ENCODE measurements at regions not wholly inside any gene's neighbourhood (a gene's known extent, or its start where the extent isn't known, plus 50 kb on each side); places are given as distances from the start of the nearest gene placed in this dataset.

GRCh38 chr1:178630417-178630816 lies 94.6 kb upstream of the RALGPS2 start:
- TF ChIP-seq, protein P1, sequence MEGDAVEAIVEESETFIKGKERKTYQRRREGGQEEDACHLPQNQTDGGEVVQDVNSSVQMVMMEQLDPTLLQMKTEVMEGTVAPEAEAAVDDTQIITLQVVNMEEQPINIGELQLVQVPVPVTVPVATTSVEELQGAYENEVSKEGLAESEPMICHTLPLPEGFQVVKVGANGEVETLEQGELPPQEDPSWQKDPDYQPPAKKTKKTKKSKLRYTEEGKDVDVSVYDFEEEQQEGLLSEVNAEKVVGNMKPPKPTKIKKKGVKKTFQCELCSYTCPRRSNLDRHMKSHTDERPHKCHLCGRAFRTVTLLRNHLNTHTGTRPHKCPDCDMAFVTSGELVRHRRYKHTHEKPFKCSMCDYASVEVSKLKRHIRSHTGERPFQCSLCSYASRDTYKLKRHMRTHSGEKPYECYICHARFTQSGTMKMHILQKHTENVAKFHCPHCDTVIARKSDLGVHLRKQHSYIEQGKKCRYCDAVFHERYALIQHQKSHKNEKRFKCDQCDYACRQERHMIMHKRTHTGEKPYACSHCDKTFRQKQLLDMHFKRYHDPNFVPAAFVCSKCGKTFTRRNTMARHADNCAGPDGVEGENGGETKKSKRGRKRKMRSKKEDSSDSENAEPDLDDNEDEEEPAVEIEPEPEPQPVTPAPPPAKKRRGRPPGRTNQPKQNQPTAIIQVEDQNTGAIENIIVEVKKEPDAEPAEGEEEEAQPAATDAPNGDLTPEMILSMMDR (IDR thresholded peaks at IDR 0.05; ENCODE audit: extremely low read depth, missing control alignments), result no peak
- DNase-seq (ENCODE audit: low spot score), result no peak

DNA sequence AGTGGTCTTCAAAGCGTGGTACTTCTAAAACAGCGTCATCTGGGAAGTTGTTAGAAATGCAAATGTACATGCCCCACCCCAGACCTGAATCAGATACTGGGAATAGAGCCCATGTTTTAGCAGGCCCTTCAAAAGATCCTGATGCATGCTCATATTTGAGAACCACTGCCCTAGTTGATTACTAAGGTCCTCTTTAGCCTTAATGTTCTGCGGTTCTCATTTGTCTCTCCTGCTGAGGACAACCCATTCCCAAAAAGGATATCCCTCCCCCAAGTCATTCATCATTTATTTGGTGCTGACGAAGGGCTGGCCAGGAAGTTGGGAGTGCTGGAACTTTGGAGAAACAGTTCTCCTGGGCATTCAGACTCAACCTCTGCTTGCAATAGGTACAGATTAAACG lies 92.4 kb upstream of the RALGPS2 start:
- no peak for DNase-seq (ENCODE audit: low spot score)
- TF ChIP-seq, protein P1 (IDR thresholded peaks at IDR 0.05; ENCODE audit: extremely low read depth, missing control alignments), result no peak

DNA sequence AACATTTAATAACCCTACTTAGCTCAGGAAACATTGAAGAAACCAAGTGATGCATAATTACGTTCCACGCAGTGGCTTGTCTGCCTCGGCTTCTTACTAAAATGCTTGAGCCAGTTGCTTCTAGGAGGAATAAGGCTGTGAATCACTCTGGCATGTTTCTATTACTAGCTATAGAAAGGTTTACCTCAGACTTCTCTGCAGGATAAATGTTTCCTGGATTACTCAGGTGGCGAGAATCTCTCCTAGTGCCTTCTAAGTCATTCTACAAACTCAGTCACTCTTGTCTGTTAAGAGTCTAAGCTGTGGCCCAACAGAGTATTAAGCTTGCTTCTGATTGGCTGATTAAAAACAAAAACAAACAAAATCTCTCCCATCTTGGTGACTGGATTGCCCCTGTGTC lies 92.0 kb upstream of the RALGPS2 start:
- TF ChIP-seq, protein P1 (IDR thresholded peaks at IDR 0.05; ENCODE audit: extremely low read depth, missing control alignments), result no peak
- DNase-seq (ENCODE audit: low spot score), result no peak

DNA sequence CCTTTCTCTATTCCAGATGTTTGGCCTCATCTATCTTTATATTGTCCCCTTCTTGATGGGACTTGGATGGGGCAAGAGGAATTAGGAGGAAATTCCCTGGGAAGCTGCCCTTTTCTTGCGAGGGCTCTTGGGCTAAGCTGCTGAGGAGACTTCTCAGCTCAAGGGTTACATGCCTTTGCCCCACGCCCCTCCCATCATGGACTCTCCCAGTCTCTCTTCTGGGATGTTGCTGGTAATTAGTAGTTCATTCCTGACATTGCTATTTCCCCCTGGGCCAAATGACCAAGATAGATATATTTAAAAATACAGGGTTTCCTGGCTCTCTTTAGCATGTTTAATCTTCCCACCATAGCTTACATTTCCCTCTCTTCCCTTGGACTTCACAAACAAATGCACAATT lies 90.6 kb upstream of the RALGPS2 start:
- TF ChIP-seq, protein P1 (IDR thresholded peaks at IDR 0.05; ENCODE audit: extremely low read depth, missing control alignments), result no peak
- no peak for DNase-seq (ENCODE audit: low spot score)

DNA sequence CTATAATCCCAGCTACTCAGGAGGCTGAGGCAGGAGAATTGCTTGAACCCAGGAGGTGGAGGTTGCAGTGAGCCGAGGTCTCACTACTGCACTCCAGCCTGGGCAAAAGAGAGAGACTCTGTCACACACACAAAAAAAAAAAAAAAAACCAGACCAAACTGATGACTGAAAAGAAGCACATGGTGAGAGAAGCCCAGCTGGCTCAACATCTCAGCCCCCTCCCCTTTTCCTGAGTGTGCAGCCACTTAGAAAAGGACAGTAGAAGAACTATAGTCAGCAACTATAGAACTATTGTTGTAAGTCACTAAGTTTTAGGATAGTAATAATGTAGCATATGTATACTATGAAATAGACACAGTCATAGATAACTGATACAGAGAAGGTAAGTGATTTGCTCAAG lies 87.2 kb upstream of the RALGPS2 start:
- TF ChIP-seq, protein P1 (IDR thresholded peaks at IDR 0.05; ENCODE audit: extremely low read depth, missing control alignments), result no peak
- DNase-seq (ENCODE audit: low spot score), result no peak

- TF ChIP-seq, protein P1 (IDR thresholded peaks at IDR 0.05; ENCODE audit: extremely low read depth, missing control alignments), result no peak
- DNase-seq (ENCODE audit: low spot score), result no peak
These were observed 85.7 kb upstream of the RALGPS2 start for GRCh38 chr1:178639326-178639725.

DNA sequence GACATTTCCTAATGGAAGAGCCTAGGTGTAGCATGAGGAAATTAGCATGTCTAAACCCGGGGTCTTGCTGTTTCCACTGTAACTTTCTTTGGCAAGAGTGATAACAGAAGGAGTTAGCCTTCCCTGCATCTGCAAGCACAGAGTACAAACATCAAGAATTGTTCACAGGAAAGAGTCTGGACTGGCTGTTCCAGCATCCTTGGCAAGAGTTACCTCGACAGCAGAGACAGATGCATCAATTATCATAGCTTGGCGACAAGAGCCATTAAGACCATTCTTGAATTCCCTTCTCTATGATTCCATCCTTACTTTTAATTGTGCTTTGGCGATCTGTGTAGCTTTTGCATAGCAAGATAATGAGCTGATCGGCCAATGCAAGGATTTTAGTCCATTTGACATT lies 82.8 kb upstream of the RALGPS2 start:
- TF ChIP-seq, protein P1 (IDR thresholded peaks at IDR 0.05; ENCODE audit: extremely low read depth, missing control alignments), result no peak
- no peak for DNase-seq (ENCODE audit: low spot score)
